NCI-H69 (cell line): ENCODE measurements at regions not wholly inside any gene's neighbourhood (a gene's known extent, or its start where the extent isn't known, plus 50 kb on each side); places are given as distances from the start of the nearest gene placed in this dataset.

Experiments used
- DNase-seq: peaks from one replicate; lab custom pipeline; 2025; lab: John Stamatoyannopoulos, UW

- no peak for DNase-seq
Measured at GRCh38 chr6:16974704-16975359, 127.0 kb upstream of the STMND1 start.

- DNase-seq: no peak
Measured at GRCh38 chr6:16974387-16974673, 127.5 kb upstream of the STMND1 start.

GRCh38 chr6:16973545-16974386 lies 128.1 kb upstream of the STMND1 start:
- no peak for DNase-seq

GRCh38 chr6:16973051-16973450 lies 128.8 kb upstream of the STMND1 start:
- DNase-seq: no peak

GRCh38 chr6:16972535-16972934 lies 129.3 kb upstream of the STMND1 start:
- no peak for DNase-seq

GRCh38 chr6:16969699-16970655 lies 131.9 kb upstream of the STMND1 start:
- DNase-seq: no peak

GRCh38 chr6:16968101-16968500 lies 133.7 kb upstream of the STMND1 start:
- no peak for DNase-seq

- no peak for DNase-seq
Measured at GRCh38 chr6:16967470-16967817, 134.4 kb upstream of the STMND1 start.

GRCh38 chr6:16966791-16967469 lies 134.9 kb upstream of the STMND1 start:
- no peak for DNase-seq

GRCh38 chr6:16965689-16966088 lies 136.2 kb upstream of the STMND1 start:
- DNase-seq: no peak

- DNase-seq: peak; percentile 99
Measured at GRCh38 chr6:16964553-16965499, 137.0 kb upstream of the STMND1 start.

- DNase-seq: no peak
Measured at GRCh38 chr6:16961577-16961976, 140.3 kb upstream of the STMND1 start.

GRCh38 chr6:16959789-16960188 lies 142.1 kb upstream of the STMND1 start:
- no peak for DNase-seq

GRCh38 chr6:16956361-16956760 lies 145.5 kb upstream of the STMND1 start:
- DNase-seq: no peak

GRCh38 chr6:16955899-16956298 lies 146.0 kb upstream of the STMND1 start:
- no peak for DNase-seq

GRCh38 chr6:16953905-16954304 lies 147.9 kb upstream of the STMND1 start:
- DNase-seq: no peak

- DNase-seq: no peak
Measured at GRCh38 chr6:16953446-16953845, 148.4 kb upstream of the STMND1 start.

- DNase-seq: no peak
Measured at GRCh38 chr6:16950825-16951495, 150.9 kb upstream of the STMND1 start.

- no peak for DNase-seq
Measured at GRCh38 chr6:16950302-16950701, 151.5 kb upstream of the STMND1 start.

GRCh38 chr6:16949716-16950115 lies 152.1 kb upstream of the STMND1 start:
- DNase-seq: no peak
